ENCODE measurements at regions not wholly inside any gene's neighbourhood (a gene's known extent, or its start where the extent isn't known, plus 50 kb on each side); places are given as distances from the start of the nearest gene placed in this dataset.

GRCh38 chr15:45948181-45948621 lies 313.4 kb downstream of the SQOR start:
- Histone ChIP-seq H3K9me3 (replicated peaks; ENCODE audit: control insufficient read depth, insufficient read depth, low read length) (no peaks in the 10 kb centered on the region), H3K4me2 (ENCODE audit: control insufficient read depth, insufficient read depth) (no peak overlapping the region), H3K4me1 (ENCODE audit: control insufficient read depth, insufficient read depth, low read length) (no peaks in the 10 kb centered on the region), H3K36me3 (ENCODE audit: control insufficient read depth in 2 of 2, insufficient read depth in 2 of 2, low read length in 1 of 2) (no peaks in the 10 kb centered on the region), H3K9ac (ENCODE audit: control insufficient read depth, insufficient read depth, low read length) (no peak overlapping the region), H2AFZ (ENCODE audit: control insufficient read depth, low read depth, low read length) (no peak overlapping the region), H3K4me3 (no peak overlapping the region), H3K79me2 (ENCODE audit: control insufficient read depth, insufficient read depth, low read length) (no peaks in the 10 kb centered on the region), H4K20me1 (ENCODE audit: control insufficient read depth, insufficient read depth) (no peaks in the 10 kb centered on the region), H3K27me3 (replicated peaks in 1 of 2; ENCODE audit: control insufficient read depth in 2 of 2, insufficient read depth in 2 of 2, low read length in 1 of 2) (no peaks in the 10 kb centered on the region), H3K27ac (ENCODE audit: control insufficient read depth, insufficient read depth) (no peak overlapping the region)
- in situ Hi-C loops (cut with MboI) (no loop called here), intact Hi-C loops (cut with micrococcal nuclease; ENCODE audit: unreplicated experiment) (no loop called here)
- SMC1A ChIA-PET (ENCODE audit: uncharacterized antibody, unreplicated experiment): no interaction called here
- CTCF ChIA-PET: no interaction called here
- TF ChIP-seq FOXK2 (IDR thresholded peaks at IDR 0.05) (no peak), HSF1 (IDR thresholded peaks at IDR 0.05; ENCODE audit: low read depth, low read length) (no peak)
- no peak for ATAC-seq
- no peak for DNase-seq (ENCODE audit: low read depth, low spot score)
- POLR2A ChIA-PET: no interaction called here
- 2% methylated on average over 3 of the region's 3 CpGs for WGBS (ENCODE audit: insufficient coverage, insufficient replicate concordance, low lambda C conversion rate, missing lambda C conversion rate)
- FAIRE-seq: no peak
- no TSS peak for BruUV-seq (replicated peaks)
- RAD21 ChIA-PET (ENCODE audit: unreplicated experiment): no interaction called here

- H3K36me3 ChIP-seq (ENCODE audit: control insufficient read depth in 2 of 2, insufficient read depth in 2 of 2, low read length in 1 of 2): no peaks in the 10 kb centered on the region
- H2AFZ ChIP-seq (ENCODE audit: control insufficient read depth, low read depth, low read length): no peak overlapping the region
- no TSS peak for BruUV-seq (replicated peaks)
- WGBS (ENCODE audit: insufficient coverage, insufficient replicate concordance, low lambda C conversion rate, missing lambda C conversion rate): 8% methylated on average over 3 of the region's 3 CpGs
- no peak overlapping the region for H3K9ac ChIP-seq (ENCODE audit: control insufficient read depth, insufficient read depth, low read length)
- ATAC-seq: no peak
- H3K4me3 ChIP-seq: no peak overlapping the region
- SMC1A ChIA-PET (ENCODE audit: uncharacterized antibody, unreplicated experiment): no interaction called here
- no peak overlapping the region for H3K4me2 ChIP-seq (ENCODE audit: control insufficient read depth, insufficient read depth)
- RAD21 ChIA-PET (ENCODE audit: unreplicated experiment): no interaction called here
- POLR2A ChIA-PET: no interaction called here
- H3K27me3 ChIP-seq (replicated peaks in 1 of 2; ENCODE audit: control insufficient read depth in 2 of 2, insufficient read depth in 2 of 2, low read length in 1 of 2): no peaks in the 10 kb centered on the region
- H3K9me3 ChIP-seq (replicated peaks; ENCODE audit: control insufficient read depth, insufficient read depth, low read length): no peaks in the 10 kb centered on the region; the same call in 2 of the 3 replicates
- CTCF ChIA-PET: no interaction called here
- H4K20me1 ChIP-seq (ENCODE audit: control insufficient read depth, insufficient read depth): no peaks in the 10 kb centered on the region
- DNase-seq (ENCODE audit: low read depth, low spot score): no peak
- no peak for FAIRE-seq
- no peak for TF ChIP-seq RBBP5 (conservative IDR thresholded peaks at IDR 0.05)
- no peak for TF ChIP-seq BHLHE40 (IDR thresholded peaks at IDR 0.05; ENCODE audit: borderline replicate concordance in 1 of 2, low read depth in 2 of 2, low read length in 1 of 2)
- TF ChIP-seq MXI1 (IDR thresholded peaks at IDR 0.05; ENCODE audit: low read depth, low read length): no peak
- TF ChIP-seq GABPA (IDR thresholded peaks at IDR 0.05; ENCODE audit: low read depth): no peak
- no peak for TF ChIP-seq SMC3 (IDR thresholded peaks at IDR 0.05; ENCODE audit: borderline replicate concordance, low read length)
- in situ Hi-C loops (cut with MboI) (no loop called here), intact Hi-C loops (cut with micrococcal nuclease; ENCODE audit: unreplicated experiment) (no loop called here)
- H3K27ac ChIP-seq (ENCODE audit: control insufficient read depth, insufficient read depth): no peak overlapping the region
- no peaks in the 10 kb centered on the region for H3K79me2 ChIP-seq (ENCODE audit: control insufficient read depth, insufficient read depth, low read length)
- no peaks in the 10 kb centered on the region for H3K4me1 ChIP-seq (ENCODE audit: control insufficient read depth, insufficient read depth, low read length)
Measured at GRCh38 chr15:45958924-45959323, 324.1 kb downstream of the SQOR start.

Data from GM12878 (cell line).